Astrocyte of the hippocampus (primary cell): ENCODE measurements at regions not wholly inside any gene's neighbourhood (a gene's known extent, or its start where the extent isn't known, plus 50 kb on each side); places are given as distances from the start of the nearest gene placed in this dataset.
"Not testable (repeated sequence)": the region's sequence is repeated elsewhere in the genome, so short reads cannot be mapped to it uniquely, and the experiment has no call there.

Experiments
- DNase-seq: peaks from one replicate; pipeline ENCODE4 v3.0.0; 2011; ENCODE audit warnings: low read depth, low spot score

- DNase-seq = no peak
Observed at GRCh38 chrX:83077606-83078005, 430.5 kb upstream of the POU3F4 start.

GRCh38 chrX:83101961-83102360 lies 406.1 kb upstream of the POU3F4 start:
- DNase-seq = no peak

GRCh38 chrX:83108278-83108677 lies 399.8 kb upstream of the POU3F4 start:
- DNase-seq = no peak

GRCh38 chrX:83145876-83146275 lies 362.2 kb upstream of the POU3F4 start:
- DNase-seq = peak; percentile 21

GRCh38 chrX:83160096-83160495 lies 348.0 kb upstream of the POU3F4 start:
- DNase-seq = no peak

- DNase-seq = not testable (repeated sequence)
Observed at GRCh38 chrX:83164063-83164462, 344.0 kb upstream of the POU3F4 start.

GRCh38 chrX:83169683-83170082 lies 338.4 kb upstream of the POU3F4 start:
- DNase-seq = no peak

- no peak for DNase-seq
Observed at GRCh38 chrX:83185010-83185409, 323.1 kb upstream of the POU3F4 start.

GRCh38 chrX:83185887-83186286 lies 322.2 kb upstream of the POU3F4 start:
- DNase-seq = no peak

- DNase-seq = no peak
Observed at GRCh38 chrX:83186632-83187031, 321.5 kb upstream of the POU3F4 start.
